ENCODE measurements at regions not wholly inside any gene's neighbourhood (a gene's known extent, or its start where the extent isn't known, plus 50 kb on each side); places are given as distances from the start of the nearest gene placed in this dataset.
"Not testable (repeated sequence)": the region's sequence is repeated elsewhere in the genome, so short reads cannot be mapped to it uniquely, and the experiment has no call there.

DNA sequence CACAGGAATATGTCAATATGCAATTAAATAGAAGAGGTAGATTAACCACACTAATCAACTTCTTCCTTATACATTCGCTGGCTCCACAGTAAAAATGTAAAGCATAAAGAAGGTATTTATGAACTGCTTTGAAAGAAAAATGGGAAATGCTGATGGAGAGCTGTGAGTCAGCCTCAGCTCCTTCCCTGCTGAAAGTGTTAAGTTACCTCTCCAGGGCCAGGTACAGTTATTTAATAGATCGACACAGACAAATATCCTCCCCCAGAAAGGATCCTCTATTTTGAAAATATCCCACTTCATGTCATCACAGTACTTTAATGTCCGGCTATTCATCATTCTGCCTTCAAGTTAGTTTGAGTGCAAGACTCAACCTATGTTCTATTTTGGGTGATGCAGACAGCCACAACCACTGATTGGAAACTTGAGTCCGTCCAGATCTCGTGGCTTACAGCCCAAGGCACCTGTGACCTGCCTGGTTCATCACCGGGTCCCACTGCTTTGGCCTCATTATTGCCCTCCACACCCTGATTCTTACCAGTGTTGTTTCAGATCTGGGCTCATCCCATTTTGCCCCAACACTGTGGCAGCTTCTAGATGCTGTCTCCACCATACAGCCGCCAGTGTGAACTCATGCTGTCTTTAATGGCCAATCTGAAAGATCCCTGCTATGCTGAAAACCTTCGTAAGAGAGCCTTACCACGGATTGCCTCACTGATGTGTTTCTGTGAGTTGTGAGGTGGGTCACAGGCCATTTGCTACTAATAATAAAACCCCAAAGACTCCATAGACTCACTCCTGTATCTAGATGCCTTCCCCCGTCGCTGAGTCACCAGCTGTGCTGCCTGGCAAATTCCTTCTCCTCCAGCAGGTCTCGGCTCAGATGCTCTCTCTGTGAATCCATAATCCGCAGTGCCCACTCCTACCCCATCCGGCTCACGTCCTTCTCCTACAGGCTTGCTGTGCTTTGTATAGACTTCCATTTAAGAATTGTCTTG is 56.2 kb upstream of the DDAH1 start:
- H3K4me3 ChIP-seq; in situ Hi-C loops (cut with MboI; ENCODE audit: low pct_ligation_motif_present in 1 of 4, low pct_unique_long_range_greater_than_20kb in 1 of 4, low sequenced_read_pairs in 3 of 4): not testable (repeated sequence)
- 60 to 64% methylated on average over 2 to 11 of the region's 15 CpGs for WGBS, 2 donors (ENCODE audit: low coverage in 1 of 2)

DNA sequence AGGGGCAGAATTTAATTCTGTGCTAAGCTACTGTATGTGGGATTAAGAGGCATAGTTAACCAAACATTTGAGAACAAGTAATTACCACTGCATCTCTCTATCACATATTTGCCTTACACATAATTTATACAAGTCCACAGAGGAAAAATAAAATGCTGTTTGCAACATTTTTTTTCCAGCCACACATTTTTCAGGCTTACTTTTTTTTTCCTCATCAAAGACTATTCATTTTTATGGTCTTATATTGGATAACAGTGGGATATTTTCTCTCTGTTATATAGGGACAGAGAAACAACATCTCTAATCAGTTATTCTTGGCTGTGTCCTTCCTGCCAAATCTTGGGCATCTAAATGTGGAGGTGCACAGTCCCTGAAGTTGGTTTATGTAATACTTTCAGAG is 57.5 kb upstream of the DDAH1 start:
- intact Hi-C loops (cut with DNase I; ENCODE audit: low total_unique reads); in situ Hi-C loops (cut with MboI; ENCODE audit: low pct_ligation_motif_present in 1 of 4, low pct_unique_long_range_greater_than_20kb in 1 of 4, low sequenced_read_pairs in 3 of 4): not testable (repeated sequence)

More for the DNA sequence above, 56.2 kb upstream of the DDAH1 start:
- H3K36me3 ChIP-seq; H3K27me3 ChIP-seq; DNase-seq; H3K9me3 ChIP-seq; intact Hi-C loops (cut with DNase I; ENCODE audit: low total_unique reads); H3K27ac ChIP-seq; H3K4me1 ChIP-seq: not testable (repeated sequence)

DNA sequence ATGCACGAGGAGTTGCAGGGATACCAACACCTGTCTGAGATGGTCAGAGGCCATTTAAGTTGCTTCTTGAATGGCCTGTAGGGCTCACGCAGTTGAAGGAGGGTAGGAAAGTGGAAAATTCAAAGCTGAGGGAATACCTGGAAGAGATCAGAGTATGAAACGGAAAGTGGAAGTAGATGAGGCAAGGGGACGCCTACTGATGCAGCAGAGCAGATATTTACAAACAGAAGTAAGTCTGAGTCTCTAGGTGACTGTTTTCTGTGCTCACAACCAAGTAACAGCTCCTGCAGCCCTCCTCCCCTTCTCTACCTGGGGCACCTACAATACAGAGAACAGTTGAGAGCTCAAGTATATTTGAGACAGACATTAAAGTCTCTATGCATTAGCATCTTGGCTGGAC is 57.5 kb upstream of the CCN1 start:
- H3K36me3 ChIP-seq; H3K4me1 ChIP-seq; in situ Hi-C loops (cut with MboI; ENCODE audit: low pct_ligation_motif_present in 1 of 4, low pct_unique_long_range_greater_than_20kb in 1 of 4, low sequenced_read_pairs in 3 of 4); H3K9me3 ChIP-seq; H3K4me3 ChIP-seq; H3K27me3 ChIP-seq; DNase-seq; H3K27ac ChIP-seq; intact Hi-C loops (cut with DNase I; ENCODE audit: low total_unique reads): not testable (repeated sequence)
- 50 to 72% methylated on average over 2 to 4 of the region's 4 CpGs for whole genome bisulfite sequencing, 2 donors (ENCODE audit: low coverage in 1 of 2)

More for the DNA sequence above, 57.5 kb upstream of the DDAH1 start:
- H3K27me3 ChIP-seq, H3K4me3 ChIP-seq, H3K36me3 ChIP-seq, H3K4me1 ChIP-seq, H3K9me3 ChIP-seq, DNase-seq, H3K27ac ChIP-seq: not testable (repeated sequence)

DNA sequence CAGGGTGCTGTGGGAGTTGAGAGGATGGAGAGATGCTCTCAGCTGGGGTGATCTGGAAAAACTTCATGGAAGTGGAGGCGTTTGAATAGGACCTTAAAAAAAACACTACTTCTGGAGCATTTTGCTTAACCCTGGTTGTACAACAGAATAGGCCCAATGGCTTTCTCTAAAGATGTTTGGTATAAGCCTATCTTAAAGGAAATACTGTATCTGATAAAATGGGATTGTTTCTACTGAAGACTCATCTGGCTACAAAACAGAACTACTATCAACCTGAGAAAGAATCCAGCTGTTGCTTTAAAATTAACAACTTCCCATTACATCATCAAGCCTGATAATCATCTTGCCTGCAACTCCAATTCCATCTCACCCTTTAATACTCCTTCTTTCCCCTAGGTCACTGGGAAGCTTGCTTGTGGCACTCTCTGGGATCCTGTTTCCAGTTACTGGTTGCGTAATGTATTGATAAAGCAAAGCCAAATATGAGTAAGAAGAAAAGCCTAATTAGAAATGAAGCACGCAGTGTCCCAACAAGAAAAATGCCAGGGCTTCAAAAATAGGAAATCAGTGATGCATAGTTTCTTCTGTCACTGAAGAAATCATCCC is 56.2 kb upstream of the CCN1 start:
- DNase-seq; H3K4me3 ChIP-seq; intact Hi-C loops (cut with DNase I; ENCODE audit: low total_unique reads); H3K4me1 ChIP-seq; H3K36me3 ChIP-seq; in situ Hi-C loops (cut with MboI; ENCODE audit: low pct_ligation_motif_present in 1 of 4, low pct_unique_long_range_greater_than_20kb in 1 of 4, low sequenced_read_pairs in 3 of 4); H3K27me3 ChIP-seq; H3K9me3 ChIP-seq: not testable (repeated sequence)
- H3K27ac ChIP-seq: peak overlapping the region in 1 of 4 donors; percentile 45
- 70% methylated on average over 2 of the region's 3 CpGs; no CpG with 5 or more reads in 1 of the 2 donors for WGBS, 2 donors (ENCODE audit: low coverage in 1 of 2)

DNA sequence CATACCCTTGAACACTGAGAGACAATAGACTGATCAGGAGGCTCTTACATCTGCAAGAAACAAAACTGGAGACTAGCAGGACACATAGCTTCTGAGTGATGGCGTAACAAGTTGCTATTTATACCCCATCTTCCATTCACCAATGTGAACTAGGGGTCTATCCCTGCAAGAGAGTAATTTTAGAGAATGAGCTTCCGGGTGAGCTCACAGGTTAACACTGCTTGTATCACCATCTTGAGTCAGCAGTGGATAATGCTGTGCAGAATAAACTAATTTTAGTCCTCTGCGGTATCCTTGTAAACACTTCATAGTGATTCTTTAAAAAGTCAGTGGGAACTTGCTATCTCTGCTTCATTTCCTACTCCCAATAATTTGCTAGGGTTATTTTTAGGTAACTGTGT is 55.0 kb upstream of the CCN1 start:
- in situ Hi-C loops (cut with MboI; ENCODE audit: low pct_ligation_motif_present in 1 of 4, low pct_unique_long_range_greater_than_20kb in 1 of 4, low sequenced_read_pairs in 3 of 4); H3K4me1 ChIP-seq; H3K4me3 ChIP-seq; intact Hi-C loops (cut with DNase I; ENCODE audit: low total_unique reads); H3K9me3 ChIP-seq; DNase-seq; H3K27me3 ChIP-seq; H3K36me3 ChIP-seq: not testable (repeated sequence)
- WGBS, 2 donors (ENCODE audit: low coverage in 1 of 2): 68% methylated on average over 3 of the region's 3 CpGs; no CpG with 5 or more reads in 1 of the 2 donors
- H3K27ac ChIP-seq: peak overlapping the region; percentile 62 to 71 (median 66)

DNA sequence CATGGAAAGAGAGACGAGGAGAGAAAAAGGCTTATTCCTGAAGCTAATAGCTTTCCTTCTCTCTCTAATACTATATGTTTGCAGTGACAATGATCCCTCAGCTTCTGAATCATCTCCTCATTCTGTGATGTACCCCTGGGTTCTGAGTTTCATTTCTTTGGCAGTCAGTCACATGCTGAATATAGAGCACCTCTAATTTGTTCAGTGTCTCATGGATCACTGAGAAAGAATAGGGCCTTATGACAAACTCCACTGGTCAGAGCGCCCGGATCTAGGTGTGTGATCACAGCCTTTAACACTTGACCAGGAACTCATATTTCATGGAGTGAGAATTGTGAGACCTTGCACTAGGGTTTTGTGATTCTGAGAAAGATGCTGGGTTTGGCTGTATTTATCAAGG is 54.3 kb upstream of the CCN1 start:
- H3K4me1 ChIP-seq; DNase-seq; H3K27me3 ChIP-seq; H3K4me3 ChIP-seq; intact Hi-C loops (cut with DNase I; ENCODE audit: low total_unique reads); H3K36me3 ChIP-seq; H3K9me3 ChIP-seq; in situ Hi-C loops (cut with MboI; ENCODE audit: low pct_ligation_motif_present in 1 of 4, low pct_unique_long_range_greater_than_20kb in 1 of 4, low sequenced_read_pairs in 3 of 4): not testable (repeated sequence)
- 60 to 84% methylated on average over 1 to 3 of the region's 3 CpGs for WGBS, 2 donors (ENCODE audit: low coverage in 1 of 2)
- H3K27ac ChIP-seq: peak overlapping the region; percentile 62 to 71 (median 66)

DNA sequence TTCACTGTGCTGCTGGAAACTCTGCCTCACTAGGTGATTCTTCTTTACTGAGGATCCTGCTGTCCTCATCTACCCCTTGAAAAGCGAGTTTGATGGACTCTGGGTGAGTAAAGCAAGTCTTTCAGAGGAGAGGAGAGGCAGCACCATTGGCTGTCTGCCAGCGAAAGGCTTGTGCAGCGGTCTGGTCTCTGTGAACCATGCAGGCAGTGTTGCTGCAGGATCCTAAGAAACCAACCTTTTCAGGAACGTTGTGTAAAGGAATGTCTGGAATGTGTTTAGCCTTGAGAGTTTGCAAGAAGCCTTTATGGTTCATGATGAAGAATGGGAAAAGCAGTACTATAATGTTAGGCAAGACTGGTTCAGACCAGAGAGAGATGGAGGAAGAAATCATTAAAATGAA is 53.4 kb upstream of the CCN1 start:
- H3K4me1 ChIP-seq; H3K36me3 ChIP-seq; H3K4me3 ChIP-seq; intact Hi-C loops (cut with DNase I; ENCODE audit: low total_unique reads); H3K9me3 ChIP-seq; H3K27me3 ChIP-seq; in situ Hi-C loops (cut with MboI; ENCODE audit: low pct_ligation_motif_present in 1 of 4, low pct_unique_long_range_greater_than_20kb in 1 of 4, low sequenced_read_pairs in 3 of 4): not testable (repeated sequence)
- 8 to 23% methylated on average over 2 to 4 of the region's 4 CpGs for WGBS, 2 donors (ENCODE audit: low coverage in 1 of 2)
- peak overlapping the region in 3 of 4 donors; percentile 37 to 52 (median 41) for H3K27ac ChIP-seq
- peak; percentile 36 for DNase-seq

All from transverse colon (tissue), 4 donors.